Adrenal gland (tissue), 5 donors: ENCODE measurements at regions not wholly inside any gene's neighbourhood (a gene's known extent, or its start where the extent isn't known, plus 50 kb on each side); places are given as distances from the start of the nearest gene placed in this dataset.

Experiments
- POLR2A ChIP-seq, 2 donors: fragments of 450-650 bp; IDR thresholded peaks; one replicate each; pipeline ENCODE4 v1.6.1; 2017; ENCODE audit warnings: antibody characterized with exemption in 2 of 2, mild to moderate bottlenecking in 2 of 2, moderate library complexity in 1 of 2
- TF ChIP-seq, protein P1 (sequence below), 6 experiments: fragments of 450-650 bp in 4 of 6; fragments of 200-600 bp in 2 of 6; sonication (generic) in 1 of 6; IDR thresholded peaks; 1 replicate in 5 of 6; 2 replicates in 1 of 6; pipeline versions ENCODE4 v1.5.1 to v1.8.0; 2016 to 2021; ENCODE audit warnings: antibody characterized with exemption in 6 of 6, mild to moderate bottlenecking in 2 of 6, moderate library complexity in 1 of 6
- donor health status: DM: no; HTN: no; CAD: no.

DNA sequence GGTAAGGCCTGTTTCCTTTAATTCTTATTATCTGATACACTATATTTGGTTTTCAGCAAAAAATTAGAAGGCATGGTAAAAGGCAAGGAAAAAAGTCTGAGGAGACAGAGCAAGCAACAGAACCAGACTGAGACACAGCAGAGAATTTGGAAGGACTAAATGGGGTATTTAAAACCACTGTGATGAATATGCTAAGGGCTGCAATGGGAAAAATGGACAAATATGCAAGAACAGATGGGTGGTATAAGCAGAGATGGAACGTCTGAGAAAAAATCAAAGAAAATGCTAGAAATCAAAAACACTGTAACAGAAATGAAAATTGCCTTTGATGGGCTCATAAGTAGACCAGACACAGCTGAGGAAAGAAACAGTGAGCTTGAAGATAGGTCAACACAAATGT lies 50.8 kb upstream of the NSMCE3 start:
- TF ChIP-seq, protein P1, sequence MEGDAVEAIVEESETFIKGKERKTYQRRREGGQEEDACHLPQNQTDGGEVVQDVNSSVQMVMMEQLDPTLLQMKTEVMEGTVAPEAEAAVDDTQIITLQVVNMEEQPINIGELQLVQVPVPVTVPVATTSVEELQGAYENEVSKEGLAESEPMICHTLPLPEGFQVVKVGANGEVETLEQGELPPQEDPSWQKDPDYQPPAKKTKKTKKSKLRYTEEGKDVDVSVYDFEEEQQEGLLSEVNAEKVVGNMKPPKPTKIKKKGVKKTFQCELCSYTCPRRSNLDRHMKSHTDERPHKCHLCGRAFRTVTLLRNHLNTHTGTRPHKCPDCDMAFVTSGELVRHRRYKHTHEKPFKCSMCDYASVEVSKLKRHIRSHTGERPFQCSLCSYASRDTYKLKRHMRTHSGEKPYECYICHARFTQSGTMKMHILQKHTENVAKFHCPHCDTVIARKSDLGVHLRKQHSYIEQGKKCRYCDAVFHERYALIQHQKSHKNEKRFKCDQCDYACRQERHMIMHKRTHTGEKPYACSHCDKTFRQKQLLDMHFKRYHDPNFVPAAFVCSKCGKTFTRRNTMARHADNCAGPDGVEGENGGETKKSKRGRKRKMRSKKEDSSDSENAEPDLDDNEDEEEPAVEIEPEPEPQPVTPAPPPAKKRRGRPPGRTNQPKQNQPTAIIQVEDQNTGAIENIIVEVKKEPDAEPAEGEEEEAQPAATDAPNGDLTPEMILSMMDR (IDR thresholded peaks at IDR 0.05) = no peak
- no peak for TF ChIP-seq POLR2A (IDR thresholded peaks at IDR 0.05)
